OCI-LY1 (cell line): ENCODE measurements at regions not wholly inside any gene's neighbourhood (a gene's known extent, or its start where the extent isn't known, plus 50 kb on each side); places are given as distances from the start of the nearest gene placed in this dataset.
A peak's percentile ranks its signal among the peaks of the same experiment; 100 is the strongest.
"Not testable (repeated sequence)": the region's sequence is repeated elsewhere in the genome, so short reads cannot be mapped to it uniquely, and the experiment has no call there.

ENCODE experiments used
- H2AFZ ChIP-seq: fragments of 200-600 bp; sonication (generic), shearing (Covaris generic); 2 replicates; pipeline ENCODE4 v1.6.0; 2014; ENCODE audit warnings: antibody characterized with exemption, mild to moderate bottlenecking, low read length
- H3F3A ChIP-seq: fragments of 200-600 bp; sonication (generic), shearing (Covaris generic); 2 replicates; pipeline ENCODE4 v1.6.0; 2014; ENCODE audit warnings: mild to moderate bottlenecking, antibody characterized with exemption, low read length, moderate library complexity; ENCODE audit not compliant: insufficient read depth
- H3K27ac ChIP-seq: fragments of 200-600 bp; sonication (generic); 2 replicates; pipeline ENCODE4 v1.5.1; 2014; ENCODE audit warnings: low read length, mixed run types, mild to moderate bottlenecking, low read depth; ENCODE audit not compliant: poor library complexity, severe bottlenecking
- H3K27me3 ChIP-seq: fragments of 200-600 bp; sonication (generic); 2 replicates; pipeline ENCODE4 v1.6.0; 2014; ENCODE audit warnings: antibody characterized with exemption, mild to moderate bottlenecking, low read length, moderate library complexity; ENCODE audit not compliant: insufficient read depth
- H3K36me3 ChIP-seq: fragments of 200-600 bp; sonication (generic); 2 replicates; pipeline ENCODE4 v1.6.1; 2014; ENCODE audit warnings: mild to moderate bottlenecking, antibody characterized with exemption, low read length, moderate library complexity, mixed read lengths; ENCODE audit not compliant: insufficient read depth
- H3K4me1 ChIP-seq: fragments of 200-600 bp; sonication (generic); 2 replicates; pipeline ENCODE4 v1.5.1; 2014; ENCODE audit warnings: mild to moderate bottlenecking, low read length, moderate library complexity; ENCODE audit not compliant: insufficient read depth, severe bottlenecking
- H3K4me2 ChIP-seq: fragments of 200-600 bp; sonication (generic), shearing (Covaris generic); 2 replicates; pipeline ENCODE4 v1.6.1; 2014; ENCODE audit warnings: low read length
- H3K4me3 ChIP-seq: fragments of 200-600 bp; sonication (generic); 2 replicates; pipeline ENCODE4 v1.5.1; 2014; ENCODE audit warnings: low read length, low read depth, mild to moderate bottlenecking, mixed read lengths; ENCODE audit not compliant: poor library complexity, severe bottlenecking
- H3K79me2 ChIP-seq: fragments of 200-600 bp; shearing (Covaris generic); 2 replicates; pipeline ENCODE4 v1.6.1; 2016; ENCODE audit warnings: mixed run types, low read length, mixed read lengths; ENCODE audit not compliant: insufficient read depth
- H3K9ac ChIP-seq: fragments of 200-600 bp; sonication (generic), shearing (Covaris generic); 2 replicates; pipeline ENCODE4 v1.6.1; 2014; ENCODE audit warnings: mild to moderate bottlenecking, low read length, mixed read lengths
- H3K9me2 ChIP-seq: fragments of 200-600 bp; sonication (generic), shearing (Covaris generic); 2 replicates; pipeline ENCODE4 v1.6.1; 2014; ENCODE audit warnings: low read depth, mild to moderate bottlenecking, low read length, mixed read lengths
- H3K9me3 ChIP-seq: fragments of 200-600 bp; shearing (Covaris generic); 2 replicates; pipeline ENCODE4 v1.6.1; 2014; ENCODE audit warnings: low read length, mixed read lengths
- H4K20me1 ChIP-seq: fragments of 200-600 bp; sonication (generic), shearing (Covaris generic); 2 replicates; pipeline ENCODE4 v1.6.0; 2016; ENCODE audit warnings: mild to moderate bottlenecking, low read length; ENCODE audit not compliant: insufficient read depth
- EZH2 ChIP-seq: fragments of 200-600 bp; sonication (generic), shearing (Covaris generic); IDR thresholded peaks from 2 replicates; pipeline ENCODE4 v1.8.0; 2017; ENCODE audit warnings: borderline replicate concordance, mixed run types, mild to moderate bottlenecking, antibody characterized with exemption, low read length, moderate library complexity, mixed read lengths
- TF ChIP-seq, protein P1 (sequence below): fragments of 200-600 bp; sonication (generic), shearing (Covaris generic); IDR thresholded peaks from 2 replicates; pipeline ENCODE4 v1.5.1; 2017; ENCODE audit warnings: mild to moderate bottlenecking, antibody characterized with exemption, low read length, moderate library complexity, mixed read lengths

DNA sequence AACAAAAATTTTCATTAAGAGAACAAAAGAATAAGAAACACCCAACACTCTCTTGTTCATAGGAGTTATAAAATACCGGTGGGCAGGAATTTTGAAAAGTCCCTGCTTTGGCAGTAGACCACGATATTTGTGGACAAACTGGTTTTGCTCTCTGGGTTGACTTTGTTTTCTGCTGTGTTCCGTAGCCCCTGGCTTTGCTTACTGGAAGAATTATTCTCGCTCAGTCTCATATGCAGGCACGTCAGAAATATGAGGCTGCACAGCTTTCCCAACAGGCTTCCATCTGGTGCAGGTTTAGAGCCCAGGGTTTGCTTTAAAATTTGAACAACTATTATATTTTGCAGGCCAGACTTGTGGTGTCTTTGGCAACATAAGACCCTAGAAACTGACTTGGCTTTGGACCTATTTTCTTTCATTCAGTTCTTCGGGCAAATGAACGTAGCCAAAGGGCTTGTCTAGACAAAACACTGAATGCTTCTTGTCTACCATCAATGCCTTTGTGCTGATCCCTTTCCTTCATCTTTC is 2012.6 kb downstream of the PCDH9 start:
- Histone ChIP-seq H3F3A (no peaks in the 10 kb centered on the region), H3K27me3 (no peaks in the 10 kb centered on the region), H4K20me1 (no peaks in the 10 kb centered on the region), H3K36me3 (no peaks in the 10 kb centered on the region), H3K9ac (no peak overlapping the region), H2AFZ (peak overlapping the region; percentile 67), H3K4me3 (no peak overlapping the region), H3K27ac (no peak overlapping the region), H3K79me2 (no peaks in the 10 kb centered on the region), H3K9me2 (no peaks in the 10 kb centered on the region), H3K4me2 (no peak overlapping the region; the same call in 1 of the 2 replicates), H3K4me1 (peaks cover 10% of the 10 kb centered on the region), H3K9me3 (no peaks in the 10 kb centered on the region)
- TF ChIP-seq, protein P1, sequence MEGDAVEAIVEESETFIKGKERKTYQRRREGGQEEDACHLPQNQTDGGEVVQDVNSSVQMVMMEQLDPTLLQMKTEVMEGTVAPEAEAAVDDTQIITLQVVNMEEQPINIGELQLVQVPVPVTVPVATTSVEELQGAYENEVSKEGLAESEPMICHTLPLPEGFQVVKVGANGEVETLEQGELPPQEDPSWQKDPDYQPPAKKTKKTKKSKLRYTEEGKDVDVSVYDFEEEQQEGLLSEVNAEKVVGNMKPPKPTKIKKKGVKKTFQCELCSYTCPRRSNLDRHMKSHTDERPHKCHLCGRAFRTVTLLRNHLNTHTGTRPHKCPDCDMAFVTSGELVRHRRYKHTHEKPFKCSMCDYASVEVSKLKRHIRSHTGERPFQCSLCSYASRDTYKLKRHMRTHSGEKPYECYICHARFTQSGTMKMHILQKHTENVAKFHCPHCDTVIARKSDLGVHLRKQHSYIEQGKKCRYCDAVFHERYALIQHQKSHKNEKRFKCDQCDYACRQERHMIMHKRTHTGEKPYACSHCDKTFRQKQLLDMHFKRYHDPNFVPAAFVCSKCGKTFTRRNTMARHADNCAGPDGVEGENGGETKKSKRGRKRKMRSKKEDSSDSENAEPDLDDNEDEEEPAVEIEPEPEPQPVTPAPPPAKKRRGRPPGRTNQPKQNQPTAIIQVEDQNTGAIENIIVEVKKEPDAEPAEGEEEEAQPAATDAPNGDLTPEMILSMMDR, result no peak
- no peak for TF ChIP-seq EZH2

DNA sequence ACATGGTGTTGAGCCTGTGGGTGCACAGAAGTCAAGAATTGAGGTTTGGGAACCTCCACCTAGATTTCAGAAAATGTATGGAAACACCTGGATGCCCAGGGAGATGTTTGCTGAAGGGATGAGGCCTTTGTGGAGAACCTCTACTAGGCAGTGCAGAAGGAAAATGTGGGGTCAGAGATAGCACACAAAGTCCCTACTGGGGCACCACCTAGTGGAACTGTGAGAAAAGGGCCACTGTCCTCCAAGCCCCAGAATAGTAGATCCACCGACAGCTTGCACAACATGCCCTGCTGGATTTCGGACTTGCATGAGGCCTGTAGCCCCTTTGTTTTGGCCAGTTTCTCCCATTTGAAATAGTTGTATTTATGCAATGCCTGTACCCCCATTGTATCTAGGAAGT is 2027.3 kb downstream of the PCDH9 start:
- H3K79me2 ChIP-seq, H4K20me1 ChIP-seq, H3K27me3 ChIP-seq, H3K36me3 ChIP-seq, H3F3A ChIP-seq, H3K4me1 ChIP-seq, H2AFZ ChIP-seq, H3K27ac ChIP-seq, H3K4me2 ChIP-seq, H3K4me3 ChIP-seq, H3K9ac ChIP-seq, H3K9me2 ChIP-seq: not testable (repeated sequence)
- peaks cover 13% of the 10 kb centered on the region for H3K9me3 ChIP-seq
- TF ChIP-seq, protein P1, result peak; percentile 27; the same call in 1 of the 2 replicates

DNA sequence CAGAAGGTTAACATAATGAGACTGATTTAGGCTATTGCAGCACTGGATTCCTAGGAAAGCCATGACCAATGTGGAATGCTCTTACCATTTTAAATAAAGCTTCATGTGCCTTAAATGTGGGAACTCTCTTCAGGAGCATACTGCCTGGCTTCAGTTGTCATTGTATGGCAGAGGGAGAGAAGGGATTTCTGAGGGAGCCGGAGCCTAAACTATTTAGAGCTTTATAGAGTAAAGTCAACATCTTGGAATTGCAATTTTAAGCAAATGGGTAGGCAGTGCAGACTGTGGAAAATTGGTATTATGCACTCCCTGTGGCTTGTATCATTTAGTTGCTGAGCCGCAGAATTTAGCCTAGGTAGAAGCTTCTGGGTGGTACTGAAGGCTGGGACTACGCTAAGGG is 2041.4 kb downstream of the PCDH9 start:
- H3K4me1 ChIP-seq, result no peaks in the 10 kb centered on the region
- no peaks in the 10 kb centered on the region for H4K20me1 ChIP-seq
- H3K79me2 ChIP-seq, result no peaks in the 10 kb centered on the region
- no peaks in the 10 kb centered on the region for H3F3A ChIP-seq
- H3K27me3 ChIP-seq, result no peaks in the 10 kb centered on the region
- no peak overlapping the region for H2AFZ ChIP-seq
- no peaks in the 10 kb centered on the region for H3K36me3 ChIP-seq
- TF ChIP-seq, protein P1, result no peak
- no peak for TF ChIP-seq EZH2
- H3K4me2 ChIP-seq, result no peak overlapping the region
- peaks cover under 1% of the 10 kb centered on the region; the same call in 1 of the 2 replicates for H3K9me3 ChIP-seq
- H3K9ac ChIP-seq, result no peak overlapping the region
- H3K9me2 ChIP-seq, result no peaks in the 10 kb centered on the region
- H3K27ac ChIP-seq, result no peak overlapping the region
- no peak overlapping the region for H3K4me3 ChIP-seq
